IMR-90 (cell line): ENCODE measurements at regions not wholly inside any gene's neighbourhood (a gene's known extent, or its start where the extent isn't known, plus 50 kb on each side); places are given as distances from the start of the nearest gene placed in this dataset.

ENCODE experiments used
- ATAC-seq: fragments of 200-7000 bp; cut with Tn5 transposase; 2 replicates; pipeline ENCODE4 v1.9.1; 2020; ENCODE audit warnings: low read depth, mild to moderate bottlenecking, moderate library complexity
- BruUV-seq: library from RNA; stranded (reverse); fragments of 400-500 nt; replicated peaks from 2 replicates; lab custom pipeline; 2021; lab: Mats Ljungman, UMichigan
- CTCF ChIA-PET: fragments of 300-600 bp; formaldehyde crosslinking; extraction: SDS; loops from one replicate; lab custom pipeline; 2021; ENCODE audit warnings: antibody characterized with exemption; lab: Yijun Ruan, JAX
- POLR2A ChIA-PET: fragments of 300-600 bp; sonication (Branson Sonifier 250); formaldehyde crosslinking; loops from one replicate; lab custom pipeline; 2022; ENCODE audit warnings: antibody characterized with exemption; ENCODE audit not compliant: unreplicated experiment; lab: Charles Lee
- DNase-seq: peaks from one replicate; pipeline ENCODE4 v3.0.0; 2013
- H2AFZ ChIP-seq: replicated peaks from 2 replicates; pipeline ENCODE3; 2013; ENCODE audit warnings: low read length, mild to moderate bottlenecking; ENCODE audit not compliant: poor library complexity
- H2AK5ac ChIP-seq: 2 replicates; pipeline ENCODE4 v1.6.1; 2013; ENCODE audit warnings: low read depth, low read length, inconsistent platforms
- H2AK9ac ChIP-seq: replicated peaks from 2 replicates; pipeline ENCODE3; 2013; ENCODE audit warnings: mild to moderate bottlenecking, low read depth, low read length, moderate library complexity; ENCODE audit not compliant: poor library complexity
- H2BK120ac ChIP-seq: 2 replicates; pipeline ENCODE4 v1.6.1; 2013; ENCODE audit warnings: low read depth, low read length, inconsistent platforms
- H2BK15ac ChIP-seq: 3 replicates; pipeline ENCODE4 v1.6.1; 2013; ENCODE audit warnings: low read depth, low read length, inconsistent platforms
- H2BK20ac ChIP-seq: 2 replicates; pipeline ENCODE4 v1.6.1; 2013; ENCODE audit warnings: low read depth, mild to moderate bottlenecking, inconsistent platforms, low read length, moderate library complexity
- H2BK5ac ChIP-seq: 2 replicates; pipeline ENCODE4 v1.6.1; 2013; ENCODE audit warnings: mild to moderate bottlenecking, low read depth, low read length, inconsistent platforms; ENCODE audit not compliant: poor library complexity, severe bottlenecking
- H3K14ac ChIP-seq: replicated peaks from 2 replicates; pipeline ENCODE4 v1.6.1; 2013; ENCODE audit warnings: low read depth, low read length, inconsistent platforms
- H3K18ac ChIP-seq: 2 replicates; pipeline ENCODE4 v1.6.1; 2013; ENCODE audit warnings: low read depth, low read length, control low read depth
- H3K23ac ChIP-seq: 2 replicates; pipeline ENCODE4 v1.6.1; 2013; ENCODE audit warnings: low read depth, low read length, inconsistent platforms
- H3K27ac ChIP-seq: 2 replicates; pipeline ENCODE4 v1.5.1; 2013; ENCODE audit warnings: mild to moderate bottlenecking, control low read depth, low read length; ENCODE audit not compliant: insufficient read depth
- H3K27me3 ChIP-seq: 2 replicates; pipeline ENCODE4 v1.6.1; 2013; ENCODE audit warnings: low read length; ENCODE audit not compliant: control insufficient read depth, insufficient read depth
- H3K36me3 ChIP-seq: 2 replicates; pipeline ENCODE4 v1.6.1; 2013; ENCODE audit warnings: low read length, mixed read lengths; ENCODE audit not compliant: control insufficient read depth, insufficient read depth
- H3K4ac ChIP-seq: 2 replicates; pipeline ENCODE4 v1.6.1; 2013; ENCODE audit warnings: low read depth, low read length, inconsistent platforms
- H3K4me1 ChIP-seq: 2 replicates; pipeline ENCODE4 v1.6.1; 2013; ENCODE audit warnings: low read length, mixed read lengths; ENCODE audit not compliant: control insufficient read depth, insufficient read depth
- H3K4me2 ChIP-seq: 2 replicates; pipeline ENCODE4 v1.6.1; 2013; ENCODE audit warnings: low read depth, mild to moderate bottlenecking, control low read depth, low read length, moderate library complexity
- H3K4me3 ChIP-seq: 2 replicates; pipeline ENCODE4 v1.5.1; 2013; ENCODE audit warnings: low read depth, mild to moderate bottlenecking, control low read depth, low read length, moderate library complexity; ENCODE audit not compliant: insufficient read depth
- H3K56ac ChIP-seq: 2 replicates; pipeline ENCODE4 v1.6.1; 2013; ENCODE audit warnings: low read length, inconsistent platforms; ENCODE audit not compliant: insufficient read depth; ENCODE audit errors: extremely low read depth
- H3K79me1 ChIP-seq, 2 experiments: 2 replicates each; pipeline ENCODE4 v1.6.1; 2013; ENCODE audit warnings: low read length in 2 of 2, inconsistent platforms in 1 of 2, low read depth in 1 of 2
- H3K9ac ChIP-seq: 2 replicates; pipeline ENCODE4 v1.6.1; 2013; ENCODE audit warnings: low read depth, low read length, control low read depth
- H3K9me1 ChIP-seq: 2 replicates; pipeline ENCODE4 v1.6.1; 2013; ENCODE audit warnings: low read length, inconsistent platforms; ENCODE audit not compliant: insufficient read depth
- H3K9me3 ChIP-seq: 2 replicates; pipeline ENCODE4 v1.6.1; 2013; ENCODE audit warnings: low read length; ENCODE audit not compliant: control insufficient read depth, insufficient read depth
- H4K20me1 ChIP-seq: 2 replicates; pipeline ENCODE4 v1.6.1; 2013; ENCODE audit warnings: low read length, inconsistent platforms; ENCODE audit not compliant: insufficient read depth
- H4K5ac ChIP-seq: 2 replicates; pipeline ENCODE4 v1.6.1; 2013; ENCODE audit warnings: mild to moderate bottlenecking, low read depth, low read length, control low read depth
- H4K8ac ChIP-seq, 2 experiments: 2 replicates each; pipeline ENCODE4 v1.6.1; 2013; ENCODE audit warnings: low read depth in 2 of 2, low read length in 2 of 2, control low read depth in 1 of 2, inconsistent platforms in 1 of 2
- H4K91ac ChIP-seq: 2 replicates; pipeline ENCODE4 v1.6.1; 2013; ENCODE audit warnings: low read depth, low read length, inconsistent platforms; ENCODE audit not compliant: insufficient read depth
- BHLHE40 ChIP-seq: fragments of 150-350 bp; IDR thresholded peaks from 2 replicates; pipeline ENCODE4 v1.6.1; 2016; ENCODE audit warnings: mild to moderate bottlenecking, low read depth, low read length
- CEBPB ChIP-seq: IDR thresholded peaks from 2 replicates; pipeline ENCODE4 v1.6.1; 2012; ENCODE audit warnings: low read depth, low read length, improper control_type of control experiment
- CTCF ChIP-seq: conservative IDR thresholded peaks from 2 replicates; pipeline ENCODE4 v1.5.1; 2012; ENCODE audit warnings: mild to moderate bottlenecking, low read depth, low read length, improper control_type of control experiment
- ELK1 ChIP-seq: fragments of 150-350 bp; IDR thresholded peaks from 2 replicates; pipeline ENCODE4 v1.6.1; 2016; ENCODE audit warnings: low read depth, mild to moderate bottlenecking, low read length, moderate library complexity, borderline replicate concordance
- FOS ChIP-seq: fragments of 150-350 bp; IDR thresholded peaks from 2 replicates; pipeline ENCODE4 v1.6.1; 2016; ENCODE audit warnings: low read depth, low read length
- MAFK ChIP-seq: IDR thresholded peaks from 2 replicates; pipeline ENCODE4 v1.6.1; 2012; ENCODE audit warnings: low read depth, low read length, improper control_type of control experiment
- MAZ ChIP-seq: IDR thresholded peaks from 2 replicates; pipeline ENCODE4 v1.6.1; 2012; ENCODE audit warnings: low read depth, mild to moderate bottlenecking, low read length, improper control_type of control experiment, moderate library complexity, borderline replicate concordance
- RAD21 ChIP-seq: IDR thresholded peaks from 2 replicates; pipeline ENCODE4 v1.6.1; 2012; ENCODE audit warnings: low read length, improper control_type of control experiment
- RCOR1 ChIP-seq: IDR thresholded peaks from 2 replicates; pipeline ENCODE4 v1.6.1; 2012; ENCODE audit warnings: mild to moderate bottlenecking, low read length, improper control_type of control experiment; ENCODE audit not compliant: insufficient replicate concordance
- RFX5 ChIP-seq: IDR thresholded peaks from 2 replicates; pipeline ENCODE4 v1.8.0; 2012; ENCODE audit warnings: low read depth, mild to moderate bottlenecking, low read length, moderate library complexity
- SMC3 ChIP-seq: fragments of 150-350 bp; IDR thresholded peaks from 2 replicates; pipeline ENCODE4 v1.6.1; 2016; ENCODE audit warnings: low read depth, mild to moderate bottlenecking, antibody characterized with exemption, low read length, moderate library complexity
- USF2 ChIP-seq: fragments of 150-350 bp; IDR thresholded peaks from 2 replicates; pipeline ENCODE4 v1.6.1; 2017; ENCODE audit warnings: mild to moderate bottlenecking, antibody characterized with exemption, low read length, low read depth
- WGBS, 2 experiments: methylation state at CpG; one replicate each; pipeline versions ENCODE4 v1.1.5 to v1.1.7; 2013; ENCODE audit warnings: missing lambda C conversion rate in 2 of 2; ENCODE audit not compliant: insufficient read length in 1 of 2; ENCODE audit errors: extremely low coverage in 2 of 2; 5-methylcytosine and 5-hydroxymethylcytosine counted together
- dilution Hi-C: fragments of 300-500 bp; cut with HindIII; formaldehyde crosslinking; loops from one replicate; pipeline ENCODE4 v1.14.3; 2018; ENCODE audit warnings: low sequenced_read_pairs; ENCODE audit not compliant: unreplicated experiment
- in situ Hi-C: fragments of 300-500 bp; cut with MboI; formaldehyde crosslinking; loops from 3 replicates; pipeline ENCODE4 v1.14.3; 2019; ENCODE audit warnings: low sequenced_read_pairs, inconsistent platforms, mixed read lengths
- intact Hi-C: fragments of 100-400 bp; cut with micrococcal nuclease; formaldehyde crosslinking; loops from 2 replicates; pipeline ENCODE4 v1.10.0; 2022

GRCh38 chr6:169397684-169398083 lies 144.0 kb upstream of the THBS2 start:
- no peak overlapping the region for H3K4me3 ChIP-seq
- no peak overlapping the region for H3K4me2 ChIP-seq
- H3K79me1 ChIP-seq: no peaks in the 10 kb centered on the region
- DNase-seq (no peak), ATAC-seq (no peak)
- H4K91ac ChIP-seq: no peak overlapping the region
- no peaks in the 10 kb centered on the region for H4K20me1 ChIP-seq
- no peaks in the 10 kb centered on the region for H3K27me3 ChIP-seq
- H3K9ac ChIP-seq: no peak overlapping the region
- in situ Hi-C loops (no loop called here), intact Hi-C loops (no loop called here), dilution Hi-C loops (no loop called here)
- POLR2A ChIA-PET: no interaction called here
- H2AK5ac ChIP-seq: no peak overlapping the region
- H2BK15ac ChIP-seq: no peak overlapping the region
- H2BK20ac ChIP-seq: no peak overlapping the region
- no peak overlapping the region for H3K23ac ChIP-seq
- no peaks in the 10 kb centered on the region for H3K9me1 ChIP-seq
- H2AK9ac ChIP-seq: no peak overlapping the region
- no peak overlapping the region for H3K14ac ChIP-seq
- no peaks in the 10 kb centered on the region for H3K4me1 ChIP-seq
- CTCF ChIA-PET: no interaction called here
- H2AFZ ChIP-seq: no peak overlapping the region
- no peaks in the 10 kb centered on the region for H3K36me3 ChIP-seq
- no peak overlapping the region for H4K5ac ChIP-seq
- H2BK5ac ChIP-seq: no peak overlapping the region
- H3K4ac ChIP-seq: no peak overlapping the region
- no TSS peak for BruUV-seq
- no peaks in the 10 kb centered on the region; the same call in 1 of the 2 replicates for H3K9me3 ChIP-seq
- H3K27ac ChIP-seq: no peak overlapping the region
- H4K8ac ChIP-seq: no peak overlapping the region
- 93% methylated on average over 7 of the region's 12 CpGs; no CpG with 5 or more reads in 1 of the 2 experiments for WGBS, 2 experiments
- H3K56ac ChIP-seq: no peak overlapping the region
- TF ChIP-seq SMC3 (no peak), USF2 (no peak), CEBPB (no peak), RFX5 (no peak), CTCF (no peak), ELK1 (no peak), MAFK (no peak), FOS (no peak), BHLHE40 (no peak), RAD21 (no peak), MAZ (no peak), RCOR1 (no peak)
- no peak overlapping the region for H3K18ac ChIP-seq
- H2BK120ac ChIP-seq: no peak overlapping the region
